CD4-positive, alpha-beta T cell treated with Interleukin-17A for 1 hour (primary cell): ENCODE measurements at regions not wholly inside any gene's neighbourhood (a gene's known extent, or its start where the extent isn't known, plus 50 kb on each side); places are given as distances from the start of the nearest gene placed in this dataset.
"Not testable (repeated sequence)": the region's sequence is repeated elsewhere in the genome, so short reads cannot be mapped to it uniquely, and the experiment has no call there.

ENCODE experiments used
- DNase-seq: peaks from one replicate; pipeline ENCODE4 v3.0.0-alpha.2; 2020

GRCh38 chr5:12999667-13000066 lies 944.8 kb downstream of the DNAH5 start:
- DNase-seq = no peak

- DNase-seq = no peak
These were observed 959.3 kb downstream of the DNAH5 start for GRCh38 chr5:12985142-12985541.

- DNase-seq = no peak
These were observed 969.6 kb downstream of the DNAH5 start for GRCh38 chr5:12974856-12975255.

- DNase-seq = no peak
These were observed 978.7 kb downstream of the DNAH5 start for GRCh38 chr5:12965804-12966203.

- no peak for DNase-seq
These were observed 984.8 kb downstream of the DNAH5 start for GRCh38 chr5:12959713-12960112.

GRCh38 chr5:12952409-12952808 lies 992.1 kb downstream of the DNAH5 start:
- DNase-seq = no peak

GRCh38 chr5:12951846-12952245 lies 992.6 kb downstream of the DNAH5 start:
- DNase-seq = no peak

GRCh38 chr5:12947379-12947778 lies 997.1 kb downstream of the DNAH5 start:
- no peak for DNase-seq

GRCh38 chr5:12945477-12945876 lies 999.0 kb downstream of the DNAH5 start:
- not testable (repeated sequence) for DNase-seq

GRCh38 chr5:12936221-12936620 lies 1008.3 kb downstream of the DNAH5 start:
- no peak for DNase-seq

GRCh38 chr5:12934722-12935121 lies 1009.8 kb downstream of the DNAH5 start:
- DNase-seq = no peak

- DNase-seq = no peak
These were observed 1016.3 kb upstream of the CTNND2 start for GRCh38 chr5:12920527-12920926.

- no peak for DNase-seq
These were observed 1006.9 kb upstream of the CTNND2 start for GRCh38 chr5:12911156-12911555.

- DNase-seq = no peak
These were observed 1006.4 kb upstream of the CTNND2 start for GRCh38 chr5:12910641-12911040.

- DNase-seq = no peak
These were observed 998.4 kb upstream of the CTNND2 start for GRCh38 chr5:12902611-12903010.

GRCh38 chr5:12901696-12902095 lies 997.5 kb upstream of the CTNND2 start:
- DNase-seq = no peak

GRCh38 chr5:12896086-12896485 lies 991.8 kb upstream of the CTNND2 start:
- DNase-seq = no peak

- no peak for DNase-seq
These were observed 980.8 kb upstream of the CTNND2 start for GRCh38 chr5:12885018-12885417.

- DNase-seq = no peak
These were observed 979.1 kb upstream of the CTNND2 start for GRCh38 chr5:12883395-12883794.

- DNase-seq = peak; percentile 5
These were observed 972.5 kb upstream of the CTNND2 start for GRCh38 chr5:12876541-12877298.

GRCh38 chr5:12870872-12871539 lies 966.8 kb upstream of the CTNND2 start:
- DNase-seq = peak; percentile 25

GRCh38 chr5:12865529-12865928 lies 961.3 kb upstream of the CTNND2 start:
- DNase-seq = no peak

- no peak for DNase-seq
These were observed 957.8 kb upstream of the CTNND2 start for GRCh38 chr5:12861886-12862654.

- DNase-seq = not testable (repeated sequence)
These were observed 951.9 kb upstream of the CTNND2 start for GRCh38 chr5:12856105-12856504.
